Activated CD8-positive, alpha-beta T cell treated with anti-CD3 and anti-CD28 coated beads for 36 hours (primary cell): ENCODE measurements at regions not wholly inside any gene's neighbourhood (a gene's known extent, or its start where the extent isn't known, plus 50 kb on each side); places are given as distances from the start of the nearest gene placed in this dataset.
"Not testable (repeated sequence)": the region's sequence is repeated elsewhere in the genome, so short reads cannot be mapped to it uniquely, and the experiment has no call there.

Source experiments
- ATAC-seq: fragments of 200-7000 bp; cut with Tn5 transposase; one replicate; pipeline ENCODE4 v1.10.0; 2021; ENCODE audit warnings: mild to moderate bottlenecking, moderate library complexity
- CTCF ChIA-PET: fragments of 350-600 bp; sonication (Branson Sonifier 250); formaldehyde crosslinking; loops from one replicate; lab custom pipeline; 2021; ENCODE audit warnings: antibody characterized with exemption; lab: Charles Lee
- POLR2A ChIA-PET: fragments of 350-600 bp; sonication (Branson Sonifier 250); formaldehyde crosslinking; loops from one replicate; lab custom pipeline; 2021; ENCODE audit warnings: antibody characterized with exemption; lab: Charles Lee
- DNase-seq: peaks from one replicate; pipeline ENCODE4 v3.0.0-alpha.2; 2020
- H3K27ac Mint-ChIP-seq: one replicate; pipeline ENCODE4 v1.8.0; 2021; ENCODE audit warnings: mild to moderate bottlenecking, mixed read lengths
- H3K27me3 Mint-ChIP-seq: one replicate; pipeline ENCODE4 v1.8.0; 2021; ENCODE audit warnings: mixed read lengths
- H3K36me3 Mint-ChIP-seq: one replicate; pipeline ENCODE4 v1.8.0; 2021; ENCODE audit warnings: low read depth, mixed read lengths
- H3K4me1 Mint-ChIP-seq: one replicate; pipeline ENCODE4 v1.8.0; 2021; ENCODE audit warnings: low read depth, mixed read lengths
- H3K4me3 Mint-ChIP-seq: one replicate; pipeline ENCODE4 v1.8.0; 2021; ENCODE audit warnings: mild to moderate bottlenecking, moderate library complexity, mixed read lengths
- H3K9me3 Mint-ChIP-seq: one replicate; pipeline ENCODE4 v1.8.0; 2021; ENCODE audit warnings: mixed read lengths
- intact Hi-C: fragments of 100-400 bp; cut with micrococcal nuclease; formaldehyde crosslinking; loops from one replicate; pipeline ENCODE4 v1.10.0; 2022
- TF ChIP-seq, protein P1 (sequence below): fragments of 200-600 bp; IDR thresholded peaks from one replicate; pipeline ENCODE4 v1.8.0; 2022; ENCODE audit warnings: antibody characterized with exemption, mild to moderate bottlenecking

DNA sequence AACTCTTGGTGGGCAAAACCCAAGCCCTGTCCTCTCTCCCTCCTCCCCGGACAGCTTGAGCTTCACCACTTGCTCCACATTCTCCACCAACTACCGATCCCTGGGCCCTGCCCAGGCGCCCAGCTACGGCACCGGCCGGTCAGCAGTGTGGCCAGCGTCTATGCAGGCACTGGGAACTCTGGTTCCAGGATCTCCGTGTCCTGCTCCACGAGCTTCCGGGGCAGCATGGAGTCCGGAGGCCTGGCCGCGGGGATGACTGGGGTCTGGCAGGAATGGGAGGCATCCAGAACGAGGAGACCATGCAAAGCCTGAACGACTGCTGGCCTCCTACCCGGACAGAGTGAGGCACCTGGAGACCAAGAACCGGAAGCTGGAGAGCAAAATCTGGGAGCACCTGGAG is 68.9 kb upstream of the RTL6 start:
- Mint-ChIP-seq H3K27ac (no peak overlapping the region), H3K9me3 (peaks cover 2% of the 10 kb centered on the region), H3K4me1 (no peaks in the 10 kb centered on the region), H3K4me3 (no peak overlapping the region), H3K36me3 (no peaks in the 10 kb centered on the region), H3K27me3 (peaks cover 3% of the 10 kb centered on the region)
- TF ChIP-seq, protein P1, sequence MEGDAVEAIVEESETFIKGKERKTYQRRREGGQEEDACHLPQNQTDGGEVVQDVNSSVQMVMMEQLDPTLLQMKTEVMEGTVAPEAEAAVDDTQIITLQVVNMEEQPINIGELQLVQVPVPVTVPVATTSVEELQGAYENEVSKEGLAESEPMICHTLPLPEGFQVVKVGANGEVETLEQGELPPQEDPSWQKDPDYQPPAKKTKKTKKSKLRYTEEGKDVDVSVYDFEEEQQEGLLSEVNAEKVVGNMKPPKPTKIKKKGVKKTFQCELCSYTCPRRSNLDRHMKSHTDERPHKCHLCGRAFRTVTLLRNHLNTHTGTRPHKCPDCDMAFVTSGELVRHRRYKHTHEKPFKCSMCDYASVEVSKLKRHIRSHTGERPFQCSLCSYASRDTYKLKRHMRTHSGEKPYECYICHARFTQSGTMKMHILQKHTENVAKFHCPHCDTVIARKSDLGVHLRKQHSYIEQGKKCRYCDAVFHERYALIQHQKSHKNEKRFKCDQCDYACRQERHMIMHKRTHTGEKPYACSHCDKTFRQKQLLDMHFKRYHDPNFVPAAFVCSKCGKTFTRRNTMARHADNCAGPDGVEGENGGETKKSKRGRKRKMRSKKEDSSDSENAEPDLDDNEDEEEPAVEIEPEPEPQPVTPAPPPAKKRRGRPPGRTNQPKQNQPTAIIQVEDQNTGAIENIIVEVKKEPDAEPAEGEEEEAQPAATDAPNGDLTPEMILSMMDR: no peak
- POLR2A ChIA-PET: no interaction called here
- ATAC-seq: no peak
- intact Hi-C loops: no loop called here
- CTCF ChIA-PET: interaction anchor here (1.1 to 1.8 kb wide), 4 partner anchors 10 to 486 kb away, joined by 3 to 5 read pairs (median 5); no protein-coding TSS in a partner anchor
- no peak for DNase-seq

DNA sequence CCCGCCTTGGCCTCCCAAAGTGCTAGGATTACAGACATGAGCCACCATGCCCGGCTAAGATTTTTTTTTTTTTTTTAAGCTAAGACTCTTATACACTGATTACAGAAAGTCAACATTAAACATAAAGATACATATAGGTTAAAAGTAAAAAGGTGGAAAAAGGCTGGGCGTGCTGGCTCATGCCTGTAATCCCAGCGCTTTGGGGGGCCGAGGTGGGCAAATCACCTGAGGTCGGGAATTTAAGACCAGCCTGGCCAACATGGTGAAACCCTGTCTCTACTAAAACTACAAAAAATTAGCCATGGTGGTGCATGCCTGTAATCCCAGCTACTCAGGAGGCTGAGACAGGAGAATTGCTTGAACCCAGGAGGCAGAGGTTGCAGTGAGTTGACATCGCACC is 64.6 kb upstream of the RTL6 start:
- H3K27ac Mint-ChIP-seq, POLR2A ChIA-PET, H3K9me3 Mint-ChIP-seq, ATAC-seq, H3K4me3 Mint-ChIP-seq, intact Hi-C loops, DNase-seq, H3K4me1 Mint-ChIP-seq, H3K27me3 Mint-ChIP-seq, H3K36me3 Mint-ChIP-seq, CTCF ChIA-PET: not testable (repeated sequence)

DNA sequence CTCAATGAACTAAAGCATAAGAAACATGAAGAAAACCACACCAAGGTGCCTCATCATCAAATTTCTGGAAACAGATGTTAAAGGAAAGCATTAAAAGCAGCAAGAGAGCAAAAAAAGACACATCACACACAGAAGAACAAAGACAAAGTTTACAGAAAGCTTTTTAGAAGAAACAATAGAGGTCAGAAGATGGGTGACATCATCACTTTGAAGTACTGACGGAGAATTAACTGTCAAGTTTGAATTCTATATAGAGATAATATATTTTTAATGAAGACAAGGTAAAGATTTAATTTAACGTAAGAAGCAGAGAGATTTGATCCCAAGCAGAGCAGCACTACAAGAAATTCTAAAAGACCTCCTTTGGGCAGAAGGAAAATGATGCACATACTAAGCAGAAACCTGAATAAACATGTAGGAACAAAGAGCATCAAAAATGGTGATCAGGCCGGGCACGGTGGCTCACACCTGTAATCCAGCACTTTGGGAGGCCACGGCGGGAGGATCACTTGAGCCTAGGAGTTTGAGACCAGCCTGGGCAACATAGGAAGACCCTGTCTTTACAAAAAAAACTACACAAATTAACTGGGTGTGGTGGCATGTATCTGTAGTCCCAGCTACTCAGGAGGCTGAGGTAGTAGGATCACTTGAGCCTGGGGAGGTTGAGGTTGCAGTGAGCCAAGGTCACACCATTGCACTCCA is 63.3 kb upstream of the RTL6 start:
- ATAC-seq: no peak
- TF ChIP-seq, protein P1: no peak
- intact Hi-C loops: no loop called here
- no peak overlapping the region for H3K27ac Mint-ChIP-seq
- ChIA-PET POLR2A (no interaction called here), CTCF (no interaction called here)
- H3K4me3 Mint-ChIP-seq: no peak overlapping the region
- H3K9me3 Mint-ChIP-seq: peaks cover 2% of the 10 kb centered on the region
- peaks cover 5% of the 10 kb centered on the region for H3K27me3 Mint-ChIP-seq
- DNase-seq: no peak
- no peaks in the 10 kb centered on the region for H3K4me1 Mint-ChIP-seq
- no peaks in the 10 kb centered on the region for H3K36me3 Mint-ChIP-seq

DNA sequence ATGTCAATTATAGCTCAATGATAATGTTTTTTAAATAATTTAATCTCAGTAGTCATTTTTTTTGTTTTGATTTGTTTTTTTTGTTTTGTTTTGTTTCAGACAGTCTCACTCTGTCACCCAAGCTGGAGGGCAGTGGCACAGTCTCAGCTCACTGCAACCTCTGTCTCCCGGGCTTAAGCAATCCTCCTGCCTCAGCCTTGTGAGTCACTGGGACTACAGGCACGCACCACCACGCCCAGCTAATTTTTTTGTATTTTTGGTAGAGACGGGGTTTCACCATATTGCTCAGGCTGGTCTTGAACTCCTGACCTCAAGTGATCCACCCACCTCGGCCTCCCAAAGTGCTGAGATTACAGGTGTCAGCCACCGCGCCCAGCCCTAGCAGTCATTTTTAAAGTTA is 60.6 kb upstream of the RTL6 start:
- H3K27me3 Mint-ChIP-seq: peaks cover 11% of the 10 kb centered on the region
- H3K4me1 Mint-ChIP-seq, H3K4me3 Mint-ChIP-seq, POLR2A ChIA-PET, H3K27ac Mint-ChIP-seq, CTCF ChIA-PET, H3K36me3 Mint-ChIP-seq, intact Hi-C loops, ATAC-seq, DNase-seq, H3K9me3 Mint-ChIP-seq: not testable (repeated sequence)

DNA sequence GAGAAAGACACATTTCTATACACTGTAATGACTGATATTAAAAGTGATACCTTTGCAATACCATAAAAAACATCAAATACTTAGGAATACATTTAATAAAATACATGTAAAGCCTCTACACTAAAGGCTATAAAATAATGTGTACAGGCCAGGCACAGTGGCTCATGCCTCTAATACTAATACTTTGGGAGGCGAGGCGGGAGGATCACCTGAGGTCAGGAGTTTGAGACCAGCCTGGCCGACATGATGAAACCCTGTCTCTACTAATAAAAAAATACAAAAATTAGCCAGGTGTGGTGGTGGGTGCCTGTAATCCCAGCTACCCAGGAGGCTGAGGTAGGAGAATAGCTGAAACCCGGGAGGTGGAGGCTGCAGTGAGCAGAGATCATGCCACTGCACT is 59.8 kb upstream of the RTL6 start:
- POLR2A ChIA-PET, H3K9me3 Mint-ChIP-seq, H3K36me3 Mint-ChIP-seq: not testable (repeated sequence)

DNA sequence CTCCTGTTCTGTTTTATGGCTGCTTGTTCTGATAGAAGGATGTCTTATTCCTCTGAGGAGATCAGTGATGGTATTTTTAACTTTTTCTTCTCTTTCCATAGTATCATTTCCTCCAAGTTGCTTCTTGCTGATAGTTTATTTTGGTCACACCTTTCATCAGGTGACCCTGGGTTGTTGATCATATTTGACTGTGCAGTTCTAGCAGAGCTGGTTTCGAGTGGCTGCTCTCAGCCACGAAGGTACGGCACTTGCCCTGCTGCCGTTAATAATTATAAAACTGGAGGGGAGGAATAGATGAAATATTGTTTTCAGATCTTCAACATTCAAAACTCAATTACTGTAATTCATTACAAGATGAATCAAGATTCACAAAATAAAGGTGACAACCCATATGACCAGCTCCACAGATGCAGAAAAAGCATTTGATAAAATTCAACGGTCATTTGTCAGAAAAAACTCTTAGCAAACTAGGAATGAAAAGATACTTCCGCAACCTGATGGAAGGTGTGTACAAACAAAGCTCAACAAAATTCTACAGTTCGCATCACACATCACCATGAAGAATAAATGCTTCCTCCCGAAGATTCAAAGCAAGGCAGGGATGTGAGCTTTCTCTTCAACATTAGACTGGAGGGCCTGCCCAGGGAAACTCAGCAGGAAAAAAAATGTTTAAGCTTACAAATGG is 59.2 kb upstream of the RTL6 start:
- CTCF ChIA-PET: interaction anchor here (2.0 kb wide), 1 partner anchor 10 kb away, joined by 5 read pairs; no protein-coding TSS in a partner anchor

More for the DNA sequence above, 59.8 kb upstream of the RTL6 start:
- H3K4me1 Mint-ChIP-seq, H3K4me3 Mint-ChIP-seq, DNase-seq, H3K27ac Mint-ChIP-seq, intact Hi-C loops, ATAC-seq: not testable (repeated sequence)
- CTCF ChIA-PET: interaction anchor here (2.0 kb wide), 1 partner anchor 9 kb away, joined by 5 read pairs; no protein-coding TSS in a partner anchor
- peaks cover 11% of the 10 kb centered on the region for H3K27me3 Mint-ChIP-seq

More for the DNA sequence above, 59.2 kb upstream of the RTL6 start:
- POLR2A ChIA-PET: no interaction called here
- TF ChIP-seq, protein P1: no peak
- Mint-ChIP-seq H3K36me3 (no peaks in the 10 kb centered on the region), H3K27ac (no peak overlapping the region), H3K4me3 (no peak overlapping the region), H3K4me1 (no peaks in the 10 kb centered on the region), H3K9me3 (no peaks in the 10 kb centered on the region), H3K27me3 (peaks cover 11% of the 10 kb centered on the region)
- no peak for ATAC-seq
- DNase-seq: no peak
- intact Hi-C loops: no loop called here
